ENCODE measurements at regions not wholly inside any gene's neighbourhood (a gene's known extent, or its start where the extent isn't known, plus 50 kb on each side); places are given as distances from the start of the nearest gene placed in this dataset.

DNA sequence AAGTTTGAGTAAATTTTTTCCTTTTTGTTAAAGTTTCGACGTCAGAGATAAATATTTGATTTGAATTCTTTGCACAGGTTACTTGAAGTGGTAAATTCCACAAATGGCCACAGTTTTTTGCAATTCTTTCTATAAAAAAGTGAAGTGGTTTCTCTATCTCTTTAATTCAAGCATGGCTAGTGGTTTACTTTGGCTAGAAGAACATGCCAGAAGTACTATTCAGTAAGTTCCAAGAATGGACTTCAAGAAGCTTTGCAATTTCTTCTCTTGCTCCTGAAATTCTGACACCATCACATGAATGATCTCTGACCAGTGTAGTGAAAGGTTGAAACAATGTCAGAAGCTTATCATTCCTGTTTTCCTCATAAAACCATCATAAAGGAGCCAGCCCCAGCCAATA is 55.7 kb upstream of the RNPC3 start:
- WGBS, 2 donors: 78 to 81% methylated on average over 2 of the region's 2 CpGs
- intact Hi-C loops (cut with DNase I): loop anchor here in 1 of 3 donors (10.0 kb wide), 1 partner anchor 355 kb away; no protein-coding TSS in a partner anchor
- Histone ChIP-seq H3K9me3 (no peaks in the 10 kb centered on the region), H3K27me3 (no peaks in the 10 kb centered on the region), H3K4me1 (no peaks in the 10 kb centered on the region), H3K27ac (no peak overlapping the region), H3K36me3 (no peaks in the 10 kb centered on the region), H3K4me3 (no peak overlapping the region)
- FAIRE-seq: no peak
- ATAC-seq: no peak
- TF ChIP-seq CTCF (IDR thresholded peaks at IDR 0.05): no peak
- DNase-seq: no peak

- no peaks in the 10 kb centered on the region for H3K36me3 ChIP-seq
- no peaks in the 10 kb centered on the region for H3K27me3 ChIP-seq
- H3K9me3 ChIP-seq: no peaks in the 10 kb centered on the region
- no peak for ATAC-seq
- no peak for DNase-seq
- intact Hi-C loops (cut with DNase I): loop anchor here in 1 of 3 donors (10.0 kb wide), 1 partner anchor 352 kb away; no protein-coding TSS in a partner anchor
- WGBS, 2 donors: 77 to 87% methylated on average over 3 of the region's 3 CpGs
- no peak overlapping the region for H3K27ac ChIP-seq
- no peak for FAIRE-seq
- no peaks in the 10 kb centered on the region for H3K4me1 ChIP-seq
- no peak for TF ChIP-seq CTCF (IDR thresholded peaks at IDR 0.05)
- no peak overlapping the region for H3K4me3 ChIP-seq
Measured at GRCh38 chr1:103467100-103467499, 58.4 kb upstream of the RNPC3 start.

- H3K4me3 ChIP-seq: no peak overlapping the region
- H3K27ac ChIP-seq: no peak overlapping the region
- peak; percentile 80 for FAIRE-seq
- no peaks in the 10 kb centered on the region for H3K27me3 ChIP-seq
- 86 to 96% methylated on average over 1 of the region's 1 CpG for WGBS, 2 donors
- intact Hi-C loops (cut with DNase I): loop anchor here in 1 of 3 donors (10.0 kb wide), 1 partner anchor 347 kb away; no protein-coding TSS in a partner anchor
- H3K4me1 ChIP-seq: no peaks in the 10 kb centered on the region
- no peak for DNase-seq
- TF ChIP-seq CTCF (IDR thresholded peaks at IDR 0.05): peak in 3 of 4 donors; percentile 31 to 58 (median 43)
- H3K36me3 ChIP-seq: no peaks in the 10 kb centered on the region
- no peaks in the 10 kb centered on the region for H3K9me3 ChIP-seq
- ATAC-seq: peak in 3 of 4 donors; percentile 53 to 65 (median 62)
Measured at GRCh38 chr1:103461161-103462105, 64.1 kb upstream of the RNPC3 start.

DNA sequence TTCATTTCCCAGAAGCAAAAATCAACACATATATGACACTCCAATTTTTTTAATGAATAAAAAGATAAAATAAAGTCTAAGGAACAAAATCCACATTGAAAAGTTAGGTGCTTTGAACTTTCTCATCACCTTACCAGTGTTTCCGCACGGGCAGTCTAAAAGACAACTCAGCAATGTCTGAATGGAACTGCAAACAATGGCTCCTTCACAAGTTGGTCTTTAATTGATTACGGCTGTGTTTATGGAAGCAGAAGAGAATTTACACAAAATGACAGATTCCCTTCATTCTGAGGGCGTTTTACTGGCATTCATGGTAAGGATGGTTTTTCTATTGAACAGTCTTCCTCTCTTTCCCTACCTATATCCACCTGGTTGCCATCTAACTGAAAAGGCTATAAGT is 65.0 kb upstream of the RNPC3 start:
- no peak for FAIRE-seq
- 65 to 74% methylated on average over 4 of the region's 4 CpGs for WGBS, 2 donors

More for the DNA sequence above, 65.0 kb upstream of the RNPC3 start:
- no peak for ATAC-seq
- Histone ChIP-seq H3K9me3 (no peaks in the 10 kb centered on the region), H3K27me3 (no peaks in the 10 kb centered on the region), H3K4me3 (no peak overlapping the region), H3K36me3 (no peaks in the 10 kb centered on the region), H3K4me1 (no peaks in the 10 kb centered on the region), H3K27ac (no peak overlapping the region)
- intact Hi-C loops (cut with DNase I): loop anchor here in 1 of 3 donors (10.0 kb wide), 1 partner anchor 346 kb away; no protein-coding TSS in a partner anchor
- no peak for DNase-seq
- TF ChIP-seq CTCF (IDR thresholded peaks at IDR 0.05): no peak

All from pancreas (tissue), 10 donors.